ENCODE measurements at regions not wholly inside any gene's neighbourhood (a gene's known extent, or its start where the extent isn't known, plus 50 kb on each side); places are given as distances from the start of the nearest gene placed in this dataset.

DNA sequence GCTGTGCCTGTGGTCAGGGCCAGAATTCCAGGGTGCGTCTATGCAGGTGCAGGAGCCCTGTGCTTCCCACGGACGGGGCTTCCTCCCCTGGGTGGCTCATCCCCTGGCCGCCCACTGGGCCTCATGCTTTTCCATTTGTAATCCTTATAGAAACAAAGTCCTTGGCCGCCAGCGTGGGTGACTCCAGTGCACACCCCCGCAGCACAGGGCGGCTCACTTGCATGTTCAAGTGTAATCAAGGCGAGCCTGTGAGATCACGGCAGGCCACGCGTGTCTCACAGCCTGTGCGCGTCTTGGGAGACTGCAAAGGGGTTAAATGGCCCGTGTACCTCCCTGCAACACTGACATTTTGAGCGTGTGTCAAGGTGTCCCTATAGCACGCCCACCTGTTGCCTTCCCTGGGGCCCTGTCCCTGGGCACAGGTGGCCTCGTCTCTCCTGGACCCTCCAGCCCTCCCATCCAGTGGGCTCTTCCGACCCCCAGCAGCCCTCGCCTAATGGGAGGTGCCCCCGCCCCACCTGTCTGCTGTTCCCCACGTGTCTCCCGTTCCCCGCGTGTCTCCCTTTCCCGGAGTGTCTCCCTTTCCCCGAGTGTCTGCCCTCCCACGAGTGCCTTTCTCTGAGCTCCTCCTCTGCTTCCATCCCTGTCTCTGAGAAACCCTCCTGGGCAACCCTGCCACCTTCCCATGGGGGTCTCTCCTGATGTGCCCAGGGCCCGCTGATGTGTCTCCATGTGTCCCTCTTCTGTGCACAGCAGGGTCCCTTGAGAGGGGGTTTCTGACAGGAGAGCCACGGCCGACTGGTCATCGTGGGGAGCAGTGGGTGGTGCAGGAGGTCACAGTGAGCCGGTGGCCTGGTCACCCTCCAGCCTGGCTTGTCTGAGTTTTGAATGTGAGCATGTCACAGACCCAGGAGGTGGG is 1215.3 kb downstream of the BRD1 start:
- no peak for DNase-seq (ENCODE audit: low spot score)

DNA sequence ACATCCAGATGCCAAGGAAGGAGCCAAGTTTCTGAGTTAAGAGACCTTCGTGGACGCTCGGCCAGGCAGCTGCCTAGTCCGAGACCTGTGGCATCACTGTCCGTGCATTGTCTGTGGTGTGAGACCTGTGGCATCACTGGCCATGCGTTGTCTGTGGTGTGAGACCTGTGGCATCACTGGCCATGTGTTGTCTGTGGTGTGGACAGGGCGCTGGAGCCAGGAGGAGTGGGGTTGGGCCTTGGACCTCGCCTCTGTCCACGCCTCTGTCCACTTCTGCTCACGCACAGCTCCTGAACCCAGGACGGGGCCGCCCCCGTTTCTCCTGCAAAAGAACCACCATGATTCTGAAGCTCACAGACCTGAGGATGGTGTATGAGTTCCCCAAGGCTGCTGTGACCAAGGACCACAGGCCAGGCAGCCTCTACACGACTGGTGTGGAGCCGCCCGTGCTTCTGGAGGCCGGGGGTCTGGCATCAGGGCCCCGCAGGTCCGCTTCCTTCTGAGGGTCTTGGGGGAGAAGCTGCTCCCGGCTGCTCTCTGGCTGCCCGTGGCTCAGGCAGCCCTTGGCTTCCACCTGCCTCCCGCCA is 1218.3 kb downstream of the BRD1 start:
- DNase-seq (ENCODE audit: low spot score) = no peak

DNA sequence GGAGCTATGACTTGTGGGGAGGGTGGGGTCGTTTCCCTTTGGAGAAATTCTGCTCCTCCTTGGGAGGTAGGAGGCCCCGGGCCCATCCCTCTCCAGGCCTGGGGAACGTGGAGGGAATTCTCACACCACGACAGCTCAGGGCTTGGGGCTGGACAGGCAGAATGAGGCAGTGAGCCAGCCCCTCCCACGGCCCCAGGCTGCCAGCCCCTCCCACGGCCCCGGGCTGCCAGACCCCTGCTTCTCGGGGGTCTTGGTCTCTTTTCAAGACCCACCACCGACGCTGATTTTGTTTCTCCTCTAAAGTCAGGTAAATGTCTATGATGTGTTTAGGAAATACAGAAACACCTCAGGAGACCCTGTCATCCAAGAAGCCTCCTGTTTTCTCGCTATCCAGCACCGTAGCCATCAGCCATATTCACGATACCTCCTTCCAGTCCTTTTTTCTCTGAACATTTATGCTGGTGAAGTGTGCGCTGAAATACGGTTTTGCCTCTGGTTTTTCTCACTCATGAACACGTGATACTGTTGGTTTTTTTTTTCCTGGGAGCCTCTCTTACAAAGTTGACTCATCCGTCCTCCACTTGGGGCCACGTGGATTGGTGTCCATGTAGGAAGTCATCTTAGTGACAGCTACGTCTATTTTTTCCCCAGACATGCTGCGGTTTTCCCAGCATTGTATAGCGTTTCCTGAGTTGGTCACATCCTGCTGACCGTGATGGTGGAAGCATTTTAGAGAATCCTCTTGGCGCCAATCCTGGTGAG is 1219.6 kb downstream of the BRD1 start:
- no peak for DNase-seq (ENCODE audit: low spot score)

DNA sequence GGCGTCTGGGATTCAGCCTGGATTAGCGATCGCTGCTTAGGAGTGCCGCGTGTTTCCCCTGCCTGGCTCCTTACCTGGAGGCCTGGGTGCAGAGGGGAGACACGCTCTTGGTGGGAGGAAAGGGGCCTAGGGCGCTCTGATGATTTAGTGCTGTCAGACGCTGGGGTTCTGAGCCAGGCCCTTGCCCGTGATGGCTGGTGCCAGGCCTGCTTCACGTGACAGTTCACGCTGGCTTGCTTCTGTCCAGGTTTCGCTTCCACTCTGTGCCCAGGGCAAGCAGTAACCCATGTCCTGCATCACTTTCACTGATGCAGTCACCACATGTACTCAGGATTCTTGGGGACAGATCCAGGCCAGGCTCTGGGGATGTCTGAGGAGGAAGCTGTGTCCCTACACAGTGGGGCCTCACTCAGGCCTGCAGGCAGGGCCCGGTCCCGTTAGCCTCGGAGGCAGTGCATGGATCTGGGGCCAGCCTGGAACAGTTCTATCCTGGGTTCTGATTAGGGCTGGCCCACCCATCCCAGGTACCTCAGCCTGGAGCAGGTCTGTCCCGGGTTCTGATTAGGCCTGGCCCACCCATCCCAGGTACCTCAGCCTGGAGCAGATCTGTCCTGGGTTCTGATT is 1220.9 kb downstream of the BRD1 start:
- no peak for DNase-seq (ENCODE audit: low spot score)

DNA sequence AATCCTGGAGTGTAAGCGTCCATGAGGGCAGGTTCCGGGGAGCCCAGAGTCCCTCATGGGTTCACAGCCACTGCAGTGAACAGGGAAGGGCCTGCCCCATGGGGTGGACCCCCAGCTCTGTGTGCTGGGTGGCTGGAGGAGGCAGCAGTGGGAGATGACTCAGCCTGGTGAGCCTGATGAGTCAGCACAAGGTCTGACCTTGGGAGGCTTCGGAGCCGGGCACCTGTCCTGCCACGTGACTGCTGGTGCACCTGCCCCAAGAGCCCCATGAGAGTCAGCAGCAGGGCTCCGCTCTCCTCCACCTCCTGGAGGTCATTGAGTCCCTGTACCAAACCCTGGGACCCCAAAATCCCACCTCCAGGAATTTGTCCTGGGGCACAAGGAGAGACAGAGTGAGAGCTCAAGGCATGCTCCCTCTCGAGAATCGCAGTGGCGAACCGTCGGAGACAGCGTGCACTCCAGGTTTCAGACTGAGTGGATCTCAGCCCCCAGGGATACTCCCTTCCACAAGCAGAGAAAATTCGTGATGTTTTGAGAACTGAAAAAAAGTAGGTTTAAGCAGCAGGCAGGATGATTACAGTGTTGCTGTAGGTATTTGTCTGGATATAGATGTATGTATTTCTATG is 1221.7 kb downstream of the BRD1 start:
- no peak for DNase-seq (ENCODE audit: low spot score)

DNA sequence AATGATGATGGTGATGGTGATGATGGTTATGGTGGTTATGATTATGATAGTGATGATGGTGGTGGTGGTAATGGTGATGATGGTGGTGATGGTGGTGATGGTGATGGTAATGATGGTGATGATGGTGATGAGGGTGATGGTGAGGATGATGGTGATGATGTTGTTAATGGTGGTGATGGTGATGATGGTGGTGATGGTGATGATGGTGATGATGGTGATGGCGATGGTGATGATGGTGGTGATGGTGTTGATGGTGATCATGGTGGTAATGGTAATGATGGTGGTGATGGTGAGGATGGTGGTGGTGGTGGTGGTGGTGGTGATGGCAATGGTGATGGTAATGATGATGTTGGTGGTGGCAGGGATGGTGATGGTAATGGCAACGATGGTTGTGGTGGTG is 1222.5 kb downstream of the BRD1 start:
- no peak for DNase-seq (ENCODE audit: low spot score)

DNA sequence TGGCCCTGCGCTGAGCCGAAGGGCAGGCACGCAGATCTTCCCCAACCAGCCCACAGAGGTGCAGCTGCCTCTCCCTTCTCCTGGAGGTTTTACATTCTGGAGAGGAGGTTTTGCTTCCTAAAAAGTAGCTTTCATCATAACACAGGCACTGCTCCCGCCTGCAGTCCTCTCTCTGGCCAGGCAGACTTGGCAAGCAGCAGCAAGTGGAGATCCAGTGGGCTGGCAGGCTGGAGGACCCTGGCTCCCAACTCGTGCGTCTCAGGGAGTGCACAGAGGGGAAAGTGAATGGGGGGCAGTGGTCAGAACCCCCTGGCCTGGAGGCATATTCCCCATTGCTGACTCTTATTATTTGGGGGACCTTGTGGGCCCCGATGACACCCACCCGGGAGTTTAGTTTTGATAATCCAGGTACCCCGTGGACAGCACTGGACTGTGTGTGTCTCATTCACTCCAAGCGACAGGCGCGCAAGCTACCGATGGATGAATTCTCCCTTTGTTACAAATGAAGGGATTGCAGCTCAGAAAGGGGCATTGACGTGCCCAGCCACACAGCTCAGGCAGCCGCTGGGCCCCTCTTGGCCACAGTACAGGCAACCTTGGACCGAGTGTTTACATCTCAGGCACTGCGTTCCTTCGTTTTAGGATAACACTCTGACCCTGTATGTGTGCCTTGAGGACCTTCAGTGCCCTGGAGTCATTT is 1223.9 kb downstream of the BRD1 start:
- DNase-seq (ENCODE audit: low spot score) = no peak

DNA sequence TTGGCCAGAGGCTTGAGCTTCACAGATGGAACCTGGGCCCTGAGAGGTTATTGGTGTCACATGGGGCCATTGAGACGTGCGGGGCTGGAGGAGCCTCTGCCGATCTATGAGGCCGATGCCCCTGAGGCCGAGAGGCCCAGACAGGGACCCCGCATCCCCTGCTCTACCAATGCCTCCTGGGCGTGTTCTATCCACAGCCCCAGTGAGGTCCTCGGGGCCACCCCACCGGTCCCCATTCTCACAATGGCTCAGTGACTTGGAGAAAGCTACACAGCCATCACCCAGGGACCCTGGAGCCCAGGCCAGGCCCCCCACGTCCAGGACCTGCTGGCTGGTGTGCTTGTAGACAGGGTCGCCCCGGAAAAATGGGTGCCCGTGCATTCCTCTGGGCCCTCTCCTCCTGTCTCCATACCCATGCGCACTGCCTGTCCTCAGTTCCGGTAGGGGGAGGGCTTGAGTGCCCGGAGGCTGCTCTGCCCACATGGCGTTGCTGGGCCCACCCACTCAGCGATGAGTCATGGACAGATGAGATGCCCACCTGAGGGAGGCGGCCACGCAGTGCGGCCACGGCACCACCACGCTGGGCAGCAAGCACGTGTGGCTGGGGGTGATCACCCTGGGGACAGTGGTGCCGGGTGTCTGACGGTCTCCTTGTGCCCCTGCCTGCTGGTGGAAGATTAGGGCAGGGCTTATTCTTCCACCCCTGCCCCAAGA is 1224.7 kb downstream of the BRD1 start:
- DNase-seq (ENCODE audit: low spot score) = no peak

DNA sequence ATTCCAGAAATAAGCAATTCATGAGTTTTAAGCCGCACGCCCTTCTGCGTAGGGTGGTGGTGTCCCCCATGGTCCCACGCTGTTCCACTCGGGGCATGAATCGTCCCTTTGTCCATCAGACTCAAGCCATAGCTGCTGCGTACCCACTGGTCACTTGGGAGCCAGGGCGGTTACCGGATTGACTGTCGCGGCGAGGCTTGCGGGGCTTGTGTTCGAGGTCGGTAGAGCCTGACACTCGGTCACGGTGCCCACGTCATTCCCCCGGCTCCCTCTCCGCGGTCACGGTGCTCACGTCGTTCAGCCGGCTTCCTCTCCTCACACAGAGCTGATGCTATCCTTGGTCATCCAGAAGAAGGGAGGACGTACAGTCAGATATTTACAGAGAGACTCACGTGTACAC is 1227.0 kb downstream of the BRD1 start:
- no peak for DNase-seq (ENCODE audit: low spot score)

DNA sequence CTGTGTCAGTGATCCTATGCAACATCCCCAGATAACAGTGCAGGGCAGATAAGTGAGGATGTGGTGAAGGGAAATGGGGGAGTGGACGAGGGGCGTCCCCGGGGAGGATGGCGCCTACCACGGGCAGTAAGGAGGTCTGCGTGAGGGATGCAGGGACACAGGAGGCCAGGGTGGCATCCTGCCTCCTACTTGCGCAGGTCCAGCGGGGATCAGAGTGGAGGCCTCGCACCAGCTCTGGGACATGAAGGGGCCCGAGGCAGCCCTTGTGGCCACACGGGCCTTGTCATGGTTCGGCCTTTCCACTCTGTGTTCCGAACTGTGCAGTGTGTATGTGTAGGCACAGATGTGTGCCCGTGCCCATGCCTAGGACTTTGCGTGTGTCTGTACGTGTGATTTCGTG is 1227.5 kb downstream of the BRD1 start:
- no peak for DNase-seq (ENCODE audit: low spot score)

DNA sequence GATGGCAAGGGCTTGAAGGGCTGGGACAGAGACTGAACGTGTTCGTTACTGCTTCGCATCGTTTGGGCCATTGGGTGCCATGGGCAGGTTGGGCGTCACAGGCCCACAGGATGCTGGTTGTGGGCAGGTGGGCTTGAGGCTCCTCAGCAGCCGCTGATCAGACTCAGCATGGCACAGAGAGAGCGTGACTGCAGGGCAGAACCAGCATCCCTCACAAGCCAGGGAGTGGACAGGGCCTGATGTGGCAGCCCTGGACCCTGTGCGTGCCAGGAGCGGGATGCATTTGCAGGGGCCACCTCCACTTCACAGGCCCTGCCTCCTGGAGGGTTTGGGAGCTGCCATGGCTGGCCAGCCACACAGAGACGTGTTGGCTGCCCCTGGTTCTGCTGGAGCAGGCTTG is 1228.3 kb downstream of the BRD1 start:
- no peak for DNase-seq (ENCODE audit: low spot score)

DNA sequence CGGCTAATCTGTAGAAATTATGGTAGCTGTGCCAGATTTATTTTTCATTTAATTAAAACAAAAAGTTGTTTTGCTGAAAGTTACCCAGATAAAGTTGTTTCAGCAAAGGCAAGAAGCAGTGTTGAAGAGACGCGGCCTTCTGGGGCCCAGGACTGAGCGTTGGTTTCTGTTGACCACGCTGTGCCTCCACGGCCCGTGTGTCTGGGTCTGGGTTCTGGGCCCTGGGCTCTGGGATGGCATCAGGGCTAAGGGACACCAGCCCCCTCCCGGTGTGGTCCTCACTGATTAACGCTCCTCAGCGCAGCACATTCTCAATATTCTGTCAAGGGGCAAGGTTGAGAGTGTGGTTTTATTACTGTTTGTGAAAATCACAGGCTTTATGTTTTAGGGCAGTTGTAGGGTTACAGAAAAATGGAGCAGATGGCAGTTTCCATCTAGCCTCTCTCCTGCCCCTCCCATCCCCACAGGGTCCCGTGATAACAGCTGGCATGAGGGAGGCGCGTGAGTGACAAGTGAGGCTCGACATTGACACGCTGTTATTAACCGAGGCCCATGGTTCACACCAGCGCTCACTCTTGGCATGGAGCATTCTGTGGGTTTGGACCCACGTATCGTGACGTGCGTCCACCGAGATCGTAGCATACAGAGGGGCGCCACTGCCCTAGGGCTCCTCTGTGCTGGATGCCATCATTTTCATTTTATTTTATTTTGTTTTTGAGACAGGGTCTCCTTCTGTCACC is 1231.4 kb downstream of the BRD1 start:
- DNase-seq (ENCODE audit: low spot score) = no peak

DNA sequence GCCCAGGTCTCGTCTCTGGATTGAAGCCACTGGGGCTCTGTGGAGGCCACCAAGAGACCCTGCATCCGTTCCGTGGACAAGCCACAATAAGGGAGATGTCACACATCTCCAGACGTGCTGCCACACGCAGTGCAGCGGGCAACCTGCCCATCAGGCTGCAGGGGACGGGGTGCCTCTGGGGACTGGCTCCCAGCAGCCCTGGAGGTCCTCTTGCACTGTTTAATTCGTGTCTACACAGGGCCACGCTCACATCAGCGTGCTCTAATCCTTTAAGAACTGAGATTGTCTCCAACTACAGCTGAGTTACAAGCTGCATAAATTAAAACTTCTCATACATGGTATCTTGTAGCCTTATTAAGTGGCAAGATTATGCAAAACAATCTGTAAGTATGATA is 1232.2 kb downstream of the BRD1 start:
- DNase-seq (ENCODE audit: low spot score) = no peak

DNA sequence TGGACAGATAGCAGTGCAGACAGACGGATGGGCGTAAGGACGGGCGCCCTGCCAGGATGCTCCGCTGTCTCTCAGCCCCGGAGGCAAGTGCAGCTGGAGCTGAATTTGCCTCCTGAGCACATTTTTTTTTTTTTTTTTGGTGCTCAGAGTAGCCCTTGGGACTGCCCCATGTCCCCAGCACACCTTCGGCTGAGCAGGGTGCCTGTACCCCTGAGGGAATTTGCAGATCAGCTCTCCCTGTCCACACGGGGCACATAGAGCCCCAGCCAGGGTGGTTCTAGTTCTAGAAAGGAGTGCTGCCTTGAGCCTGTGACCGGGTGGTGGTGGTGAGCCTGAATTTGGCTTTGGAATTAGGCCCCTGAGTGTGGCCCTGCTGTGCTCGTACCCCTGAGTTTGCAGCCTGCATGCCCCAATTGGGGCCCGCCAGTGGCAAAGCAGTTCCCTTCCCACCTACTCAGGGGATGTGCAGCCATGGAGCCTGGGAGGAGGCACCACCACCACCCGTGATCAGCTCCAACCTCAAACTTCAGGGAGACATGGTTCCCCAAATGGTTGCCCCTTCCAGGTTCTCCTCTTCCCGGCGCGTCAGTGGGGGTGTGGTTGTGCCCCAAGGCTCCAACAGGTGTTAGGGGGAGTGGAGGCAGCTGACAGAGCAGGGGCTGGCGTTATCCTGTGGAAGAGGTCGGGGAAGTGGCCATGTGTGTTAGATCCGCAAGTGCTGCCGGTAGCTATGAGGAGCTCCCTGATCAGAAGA is 1232.7 kb downstream of the BRD1 start:
- DNase-seq (ENCODE audit: low spot score) = no peak

DNA sequence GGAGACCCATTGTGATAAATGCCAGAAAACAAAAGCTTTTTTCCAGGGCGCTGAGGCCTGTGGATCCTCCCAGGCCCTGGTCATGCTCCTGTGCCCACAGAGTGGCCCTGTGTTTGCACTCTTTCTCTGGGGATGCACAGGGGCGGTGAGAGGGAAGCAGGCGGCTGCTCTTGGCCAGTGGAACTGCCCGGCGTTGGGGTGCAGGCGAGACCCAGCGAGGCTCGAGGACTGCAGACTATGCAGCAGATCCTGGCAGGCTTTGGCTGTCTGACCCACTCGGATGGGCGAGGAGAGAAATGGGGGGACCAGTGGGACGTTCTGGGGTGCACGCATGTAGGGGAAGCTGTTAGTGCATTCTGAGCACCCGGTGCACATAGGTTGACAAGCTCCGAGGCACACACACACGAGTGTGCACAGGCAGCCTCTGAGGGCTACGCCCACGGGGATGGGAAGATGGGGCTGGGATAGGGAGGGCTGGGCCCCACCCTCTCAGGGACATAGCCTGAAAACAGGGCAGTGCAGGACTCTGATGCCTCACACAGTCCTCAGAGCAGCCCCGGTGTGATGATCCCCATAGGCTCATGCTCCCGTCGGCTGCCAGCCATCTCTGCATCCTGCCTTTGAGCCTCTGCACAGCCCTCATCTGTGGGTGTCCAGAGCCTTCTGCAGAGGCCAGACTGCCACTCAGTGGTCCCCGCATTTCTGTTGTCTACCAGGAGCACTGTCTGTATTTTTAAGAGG is 1233.5 kb downstream of the BRD1 start:
- no peak for DNase-seq (ENCODE audit: low spot score)

DNA sequence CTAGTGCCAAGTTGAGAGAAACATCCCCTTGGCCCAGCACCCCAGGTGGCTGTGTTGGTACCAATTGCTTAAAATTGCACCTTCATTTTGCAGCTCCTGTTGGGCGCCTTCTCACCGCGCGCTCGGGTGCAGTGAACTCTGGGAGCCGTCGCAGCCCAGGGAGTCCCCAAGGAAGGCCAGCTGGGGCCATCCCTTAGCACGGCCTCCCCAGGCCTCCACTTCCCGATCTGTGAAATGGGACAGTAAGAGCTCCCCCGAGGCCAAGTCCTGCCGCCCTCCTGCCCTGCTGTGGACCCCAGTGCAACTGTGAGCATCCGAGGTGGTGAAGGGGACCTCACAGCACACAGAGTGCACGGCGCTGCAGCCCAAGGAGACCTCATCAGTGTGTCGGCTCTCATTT is 1234.1 kb downstream of the BRD1 start:
- DNase-seq (ENCODE audit: low spot score) = no peak

DNA sequence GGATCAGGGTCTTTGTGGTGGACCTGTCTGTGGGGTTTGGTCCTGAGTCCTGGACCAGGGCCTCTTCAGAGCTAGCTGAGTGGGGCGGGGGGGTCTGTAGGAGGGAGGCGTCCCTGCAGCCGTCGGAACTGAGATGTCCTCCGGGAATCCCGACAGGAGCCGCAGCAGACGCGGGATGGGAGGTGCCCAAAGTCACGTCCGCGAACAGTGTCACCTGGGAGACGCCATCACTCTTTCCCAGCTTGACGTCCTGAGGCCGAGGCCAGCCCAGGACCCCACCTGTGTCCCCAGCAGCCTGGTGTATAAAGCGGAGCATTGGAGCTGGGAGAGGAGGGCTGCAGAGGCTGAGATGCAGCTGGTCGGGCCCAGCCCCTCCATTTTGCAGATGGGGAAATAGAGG is 1234.7 kb downstream of the BRD1 start:
- DNase-seq (ENCODE audit: low spot score) = no peak

DNA sequence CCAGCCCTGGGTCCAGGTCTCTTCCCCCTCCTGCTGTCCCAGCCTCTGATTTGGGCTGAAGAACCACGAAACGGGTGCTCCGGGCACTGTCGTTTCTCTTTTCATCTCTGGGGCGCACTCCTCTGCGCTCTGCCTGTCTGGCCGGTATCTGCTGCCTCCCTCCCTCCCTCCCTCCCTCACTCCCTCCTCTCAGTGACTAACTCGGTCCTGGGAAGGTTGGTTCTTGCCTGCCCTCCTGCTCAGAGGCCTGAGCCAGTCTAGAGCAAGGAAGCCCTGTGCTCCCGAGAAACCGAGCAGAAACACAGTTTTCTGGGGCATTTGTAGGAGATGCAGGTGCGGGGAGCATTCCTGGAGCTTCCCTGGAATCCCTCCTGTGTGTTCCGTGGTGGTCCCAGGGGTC is 1235.2 kb downstream of the BRD1 start:
- DNase-seq (ENCODE audit: low spot score) = no peak

DNA sequence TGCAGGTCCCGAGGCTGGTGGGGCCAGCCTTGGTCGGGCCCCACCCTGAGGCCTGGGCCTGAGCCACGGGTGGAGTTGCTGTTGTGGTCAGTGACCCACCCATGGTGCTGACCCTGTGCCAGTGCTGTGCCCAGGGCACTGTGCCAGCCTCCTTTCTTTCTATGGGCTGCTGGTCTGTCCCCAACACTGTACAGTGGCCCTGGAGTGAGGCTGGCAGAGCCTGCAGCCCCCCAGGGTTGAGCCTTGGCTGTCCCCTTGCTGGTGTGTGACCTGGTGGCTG is 1235.7 kb downstream of the BRD1 start:
- DNase-seq (ENCODE audit: low spot score) = no peak

Measured in CD4-positive, alpha-beta T cell treated with Interleukin-2 at 100 ng/mL for 4 hours (primary cell).